ENCODE measurements at regions not wholly inside any gene's neighbourhood (a gene's known extent, or its start where the extent isn't known, plus 50 kb on each side); places are given as distances from the start of the nearest gene placed in this dataset.

GRCh38 chr6:22115559-22115958 is 181.3 kb downstream of the PRL start:
- H3K4me3 ChIP-seq (ENCODE audit: low read depth, low read length): no peak overlapping the region
- no peak overlapping the region for H3K27ac ChIP-seq
- no peak overlapping the region for H2AFZ ChIP-seq
- H3K27me3 ChIP-seq (ENCODE audit: control insufficient read depth, insufficient read depth, low read length): no peaks in the 10 kb centered on the region
- no peaks in the 10 kb centered on the region for H3K79me2 ChIP-seq
- no peak overlapping the region for H3K4me2 ChIP-seq (ENCODE audit: low read length)
- no peak for TF ChIP-seq CTCF (IDR thresholded peaks at IDR 0.05)
- H3K36me3 ChIP-seq (ENCODE audit: control insufficient read depth, insufficient read depth, low read length): no peaks in the 10 kb centered on the region
- H3K4me1 ChIP-seq: no peaks in the 10 kb centered on the region
- H3K9me3 ChIP-seq (ENCODE audit: control insufficient read depth, low read length): no peaks in the 10 kb centered on the region
- no peak overlapping the region for H3K9ac ChIP-seq

- Histone ChIP-seq H3K9me3 (ENCODE audit: control insufficient read depth, low read length) (no peaks in the 10 kb centered on the region), H3K27ac (no peak overlapping the region), H3K4me1 (no peaks in the 10 kb centered on the region), H3K36me3 (ENCODE audit: control insufficient read depth, insufficient read depth, low read length) (no peaks in the 10 kb centered on the region), H3K4me2 (ENCODE audit: low read length) (no peak overlapping the region), H2AFZ (no peak overlapping the region), H3K4me3 (ENCODE audit: low read depth, low read length) (no peak overlapping the region), H3K9ac (no peak overlapping the region), H3K79me2 (no peaks in the 10 kb centered on the region), H3K27me3 (ENCODE audit: control insufficient read depth, insufficient read depth, low read length) (no peaks in the 10 kb centered on the region)
- no peak for TF ChIP-seq CTCF (IDR thresholded peaks at IDR 0.05)
These were observed 179.2 kb downstream of the PRL start for GRCh38 chr6:22117631-22118030.

GRCh38 chr6:22119500-22119899 is 177.3 kb downstream of the PRL start:
- Histone ChIP-seq H3K27me3 (ENCODE audit: control insufficient read depth, insufficient read depth, low read length) (no peaks in the 10 kb centered on the region), H3K4me1 (no peaks in the 10 kb centered on the region), H3K79me2 (no peaks in the 10 kb centered on the region), H2AFZ (no peak overlapping the region), H3K27ac (no peak overlapping the region), H3K4me3 (ENCODE audit: low read depth, low read length) (no peak overlapping the region), H3K9me3 (ENCODE audit: control insufficient read depth, low read length) (no peaks in the 10 kb centered on the region), H3K36me3 (ENCODE audit: control insufficient read depth, insufficient read depth, low read length) (no peaks in the 10 kb centered on the region), H3K9ac (no peak overlapping the region), H3K4me2 (ENCODE audit: low read length) (no peak overlapping the region)
- TF ChIP-seq CTCF (IDR thresholded peaks at IDR 0.05): no peak

- TF ChIP-seq CTCF (IDR thresholded peaks at IDR 0.05): no peak
- Histone ChIP-seq H2AFZ (no peak overlapping the region), H3K4me2 (ENCODE audit: low read length) (no peak overlapping the region), H3K9me3 (ENCODE audit: control insufficient read depth, low read length) (no peaks in the 10 kb centered on the region), H3K4me1 (no peaks in the 10 kb centered on the region), H3K4me3 (ENCODE audit: low read depth, low read length) (no peak overlapping the region), H3K27me3 (ENCODE audit: control insufficient read depth, insufficient read depth, low read length) (no peaks in the 10 kb centered on the region), H3K27ac (no peak overlapping the region), H3K9ac (no peak overlapping the region), H3K79me2 (no peaks in the 10 kb centered on the region), H3K36me3 (ENCODE audit: control insufficient read depth, insufficient read depth, low read length) (no peaks in the 10 kb centered on the region)
These were observed 172.1 kb downstream of the PRL start for GRCh38 chr6:22124756-22125155.

- Histone ChIP-seq H3K4me3 (ENCODE audit: low read depth, low read length) (no peak overlapping the region), H3K79me2 (no peaks in the 10 kb centered on the region), H2AFZ (no peak overlapping the region), H3K36me3 (ENCODE audit: control insufficient read depth, insufficient read depth, low read length) (no peaks in the 10 kb centered on the region), H3K4me1 (no peaks in the 10 kb centered on the region), H3K9ac (no peak overlapping the region), H3K4me2 (ENCODE audit: low read length) (no peak overlapping the region), H3K27me3 (ENCODE audit: control insufficient read depth, insufficient read depth, low read length) (no peaks in the 10 kb centered on the region), H3K27ac (no peak overlapping the region), H3K9me3 (ENCODE audit: control insufficient read depth, low read length) (no peaks in the 10 kb centered on the region)
- no peak for TF ChIP-seq CTCF (IDR thresholded peaks at IDR 0.05)
These were observed 169.9 kb downstream of the PRL start for GRCh38 chr6:22126910-22127309.
